KBM-7 (cell line): ENCODE measurements at regions not wholly inside any gene's neighbourhood (a gene's known extent, or its start where the extent isn't known, plus 50 kb on each side); places are given as distances from the start of the nearest gene placed in this dataset.

Experiments
- DNase-seq: peaks from one replicate; pipeline ENCODE4 v3.0.0-alpha.2; 2015
- in situ Hi-C: fragments of 300-500 bp; cut with MboI; formaldehyde crosslinking; loops from 2 replicates; pipeline ENCODE4 v1.14.3; 2020; ENCODE audit warnings: low sequenced_read_pairs, low pct_unique_long_range_greater_than_20kb, mixed read lengths

DNA sequence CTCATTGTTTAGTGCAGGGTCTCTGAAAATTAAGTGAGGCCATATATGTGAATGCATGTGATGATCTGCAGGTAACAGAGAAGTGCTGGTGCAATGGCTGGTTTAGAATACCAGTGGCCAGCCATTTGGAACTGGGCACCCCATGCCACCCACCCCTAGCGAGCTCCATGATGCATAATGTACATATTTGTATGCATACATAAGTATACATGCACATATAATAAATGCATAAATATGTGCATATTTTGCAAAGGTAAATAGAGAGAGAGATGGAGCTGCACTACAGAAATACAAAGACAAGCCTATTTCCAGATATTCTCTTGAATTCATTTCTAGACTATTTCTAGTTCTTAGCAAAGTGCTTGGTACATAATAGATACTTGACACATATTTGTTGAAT, 68.5 kb upstream of the IGSF21 start:
- in situ Hi-C loops: no loop called here
- DNase-seq: no peak

DNA sequence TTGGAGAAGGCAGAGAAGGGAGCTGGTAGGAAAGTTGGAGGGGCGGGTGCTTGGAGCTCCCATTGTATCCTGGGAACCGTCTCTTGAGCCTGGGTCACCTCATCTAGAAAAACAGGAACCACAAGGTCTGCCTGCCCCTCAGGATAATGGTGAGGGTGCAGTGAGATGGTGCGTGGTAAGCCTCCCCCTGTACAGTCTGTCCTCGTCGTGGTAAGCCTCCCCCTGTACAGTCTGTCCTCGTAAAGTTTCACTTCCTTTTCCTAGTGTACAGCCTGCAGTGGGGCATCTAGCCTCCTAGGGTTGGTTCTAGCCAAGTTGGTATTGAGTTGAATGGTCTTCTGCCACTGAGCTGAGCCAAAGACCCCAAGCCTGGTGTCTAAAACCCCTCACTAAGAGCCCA, 66.5 kb upstream of the IGSF21 start:
- in situ Hi-C loops: no loop called here
- DNase-seq: peak; percentile 45

DNA sequence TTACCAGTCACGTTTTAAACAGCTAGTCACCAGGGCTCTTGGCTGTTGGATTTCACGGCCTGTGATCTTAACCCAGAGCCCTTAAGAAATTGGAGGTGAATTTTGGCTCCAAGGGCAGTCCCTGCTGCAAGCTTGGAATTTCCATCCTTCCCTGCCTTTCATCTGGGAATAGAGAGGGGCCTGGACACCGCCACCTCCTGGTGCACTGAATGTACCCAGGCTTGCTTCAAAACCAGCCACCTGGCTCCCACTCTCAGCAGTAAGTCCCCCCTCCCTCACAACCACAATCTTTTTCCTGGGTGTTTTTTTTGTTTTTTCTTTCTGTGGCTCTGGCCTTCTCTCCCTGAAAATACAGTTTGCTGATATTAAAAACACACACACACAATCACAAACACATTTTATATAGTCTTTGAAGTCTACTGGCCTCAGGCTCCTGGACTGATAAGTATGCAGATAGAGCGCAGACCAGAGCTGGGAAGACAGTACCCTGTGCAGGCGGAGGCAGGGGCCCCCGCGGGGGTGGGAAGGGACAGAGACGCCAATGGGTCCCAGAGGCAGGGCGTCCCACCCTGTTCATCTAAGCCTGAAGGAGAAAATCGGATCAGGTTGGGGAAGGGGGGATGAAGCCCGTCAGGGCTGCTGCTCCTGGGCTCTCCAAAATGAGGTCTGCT, 65.8 kb upstream of the IGSF21 start:
- no peak for DNase-seq
- in situ Hi-C loops: no loop called here

DNA sequence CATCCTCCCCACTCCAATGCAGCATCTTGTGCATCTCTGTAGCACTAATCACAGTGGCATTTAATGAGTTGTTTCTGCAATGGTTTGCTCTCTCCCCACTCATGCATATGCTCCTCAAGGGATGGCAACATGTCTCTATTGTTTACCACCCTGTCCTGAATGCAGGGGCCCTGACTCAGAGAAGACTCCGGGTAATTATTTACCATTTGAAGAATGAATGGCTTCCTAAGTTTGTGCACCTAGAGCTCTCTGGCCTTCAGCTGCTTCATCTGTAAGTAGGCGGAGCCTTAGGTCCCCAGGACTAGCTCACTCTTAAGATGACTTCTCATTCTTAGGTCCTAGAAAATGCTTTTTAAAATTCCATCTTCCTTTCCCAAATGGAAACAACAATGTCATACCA, 63.7 kb upstream of the IGSF21 start:
- in situ Hi-C loops: no loop called here
- no peak for DNase-seq

DNA sequence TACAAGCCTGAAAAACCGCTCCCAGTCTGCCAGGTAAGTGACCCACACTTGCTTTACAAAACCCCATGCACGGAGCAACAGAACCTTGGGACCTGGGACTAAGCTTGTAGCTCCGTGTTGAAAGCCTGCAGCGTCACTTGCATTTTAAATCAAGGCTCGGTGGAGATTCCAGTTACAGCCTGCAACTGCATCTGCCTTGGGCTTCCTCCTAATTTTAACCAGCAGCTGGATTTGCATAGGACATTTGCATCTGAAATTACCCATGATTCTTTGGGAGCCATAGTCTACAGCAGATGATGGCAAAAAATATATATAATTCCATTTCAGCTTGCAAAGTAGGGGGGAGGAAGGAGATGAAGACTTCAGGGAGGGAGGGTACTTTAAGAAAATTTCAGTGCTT, 62.4 kb upstream of the IGSF21 start:
- in situ Hi-C loops: no loop called here
- no peak for DNase-seq

DNA sequence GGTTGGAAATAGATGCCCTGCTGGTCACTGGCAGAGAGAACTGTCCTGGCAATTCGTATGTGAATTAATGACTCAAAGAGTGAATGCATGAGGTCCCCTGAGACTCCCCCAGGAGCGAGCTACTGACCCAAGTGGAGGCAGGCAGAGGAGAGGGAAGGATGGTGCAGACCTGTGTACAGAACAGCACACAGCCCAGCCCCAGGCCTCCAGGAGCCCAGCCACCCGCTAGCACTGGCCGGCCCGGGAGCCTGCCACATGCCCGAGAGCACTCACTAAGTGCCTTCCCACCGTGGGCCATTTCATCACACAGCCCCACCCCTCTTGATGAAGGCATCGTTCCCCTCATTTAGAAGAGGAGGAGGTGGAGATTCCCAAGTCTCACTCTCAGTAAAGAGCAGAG, 62.0 kb upstream of the IGSF21 start:
- no peak for DNase-seq
- in situ Hi-C loops: no loop called here

DNA sequence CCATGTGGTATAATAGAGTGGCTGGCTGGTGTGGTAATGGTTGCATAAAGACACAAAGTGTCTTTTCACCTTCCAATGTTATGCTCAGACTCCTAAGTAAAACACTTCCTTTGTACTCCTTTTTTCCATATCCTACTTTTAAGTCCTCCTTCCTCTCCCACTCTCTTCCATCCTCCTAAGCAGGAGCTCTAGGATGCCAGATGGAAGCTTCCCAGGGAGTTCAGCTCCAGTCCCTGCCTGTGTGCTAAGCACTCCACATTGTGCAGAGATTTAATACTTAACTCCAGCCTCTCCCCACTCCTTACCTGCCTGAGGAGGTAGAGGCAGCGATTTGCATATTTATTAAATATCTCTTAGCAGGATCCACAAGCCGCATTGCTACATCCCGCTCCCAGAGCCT, 60.5 kb upstream of the IGSF21 start:
- in situ Hi-C loops: no loop called here
- no peak for DNase-seq

DNA sequence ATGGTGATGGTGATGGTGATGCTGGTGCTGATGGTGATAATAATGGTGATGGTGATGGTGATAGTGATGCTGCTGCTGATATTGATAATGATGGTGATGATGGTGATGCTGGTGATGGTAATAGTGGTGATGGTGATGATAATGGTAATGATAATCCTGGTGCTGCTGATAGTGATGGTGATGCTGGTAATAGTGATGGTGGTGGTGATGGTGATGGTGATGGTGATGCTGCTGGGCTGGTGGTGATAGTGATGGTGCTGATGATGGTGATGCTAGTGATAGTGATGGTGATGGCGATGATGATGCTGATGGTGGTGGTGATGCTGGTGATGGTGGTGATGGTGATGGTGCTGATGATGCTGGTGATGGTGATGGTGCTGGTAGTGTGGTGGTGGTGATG, 58.4 kb upstream of the IGSF21 start:
- no peak for DNase-seq
- in situ Hi-C loops: no loop called here

DNA sequence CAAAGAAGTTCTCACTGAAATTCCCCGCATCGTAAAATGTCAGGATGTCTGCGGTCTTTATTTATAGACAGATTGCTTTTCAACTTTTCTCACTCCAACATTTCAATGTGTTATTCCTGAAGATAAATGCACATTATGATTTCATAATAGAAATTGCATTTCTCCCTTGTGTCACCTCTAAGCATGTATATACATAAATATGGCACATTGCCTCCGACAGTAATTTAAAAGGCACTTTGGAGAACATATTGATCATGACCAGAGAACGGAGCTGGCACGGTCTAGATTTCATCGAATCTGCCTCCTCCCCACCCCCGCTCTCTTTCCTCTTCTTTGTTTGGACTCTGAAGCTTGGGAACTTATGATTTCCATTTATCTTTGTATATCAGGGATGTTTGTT, 54.9 kb upstream of the IGSF21 start:
- DNase-seq: no peak
- in situ Hi-C loops: no loop called here

DNA sequence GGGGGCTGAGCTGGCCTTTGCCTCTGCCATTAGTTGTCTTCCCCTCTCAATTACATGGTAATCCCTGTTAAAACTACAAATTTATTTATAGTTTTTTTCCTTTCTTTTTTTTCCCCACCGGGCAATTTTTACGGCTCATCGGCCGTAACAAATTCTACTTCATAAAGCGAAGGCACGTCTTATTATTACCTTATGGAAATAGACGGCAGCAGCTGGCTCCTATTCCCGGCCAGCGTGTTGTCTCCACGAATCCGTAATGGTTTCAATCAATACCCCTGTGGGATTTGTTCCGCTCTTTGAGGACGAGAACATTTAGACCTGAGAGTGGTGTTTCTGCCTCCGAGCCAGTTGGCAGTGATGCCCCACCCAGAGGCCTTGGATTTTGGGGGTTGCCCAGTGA, 52.4 kb upstream of the IGSF21 start:
- in situ Hi-C loops: no loop called here
- no peak for DNase-seq

DNA sequence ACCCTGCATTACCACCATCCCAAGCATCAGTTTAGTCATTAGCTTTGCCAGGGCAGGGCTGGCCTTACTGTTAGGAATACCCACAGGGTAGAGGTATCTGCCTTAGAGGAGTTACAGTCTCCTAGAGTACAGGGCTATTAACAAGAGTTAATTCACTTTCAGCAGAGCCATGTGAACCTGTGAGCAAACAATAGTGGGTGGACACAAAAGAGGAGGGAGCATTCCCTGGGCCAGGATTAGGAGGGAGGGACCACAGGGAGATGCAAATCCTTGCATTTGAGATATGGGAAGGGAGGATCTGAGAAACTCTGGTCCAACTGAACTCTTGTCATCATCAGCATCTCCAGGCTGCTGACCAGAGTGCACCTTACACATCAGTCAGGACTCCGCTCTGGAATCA, 51.1 kb upstream of the IGSF21 start:
- in situ Hi-C loops: no loop called here
- no peak for DNase-seq

DNA sequence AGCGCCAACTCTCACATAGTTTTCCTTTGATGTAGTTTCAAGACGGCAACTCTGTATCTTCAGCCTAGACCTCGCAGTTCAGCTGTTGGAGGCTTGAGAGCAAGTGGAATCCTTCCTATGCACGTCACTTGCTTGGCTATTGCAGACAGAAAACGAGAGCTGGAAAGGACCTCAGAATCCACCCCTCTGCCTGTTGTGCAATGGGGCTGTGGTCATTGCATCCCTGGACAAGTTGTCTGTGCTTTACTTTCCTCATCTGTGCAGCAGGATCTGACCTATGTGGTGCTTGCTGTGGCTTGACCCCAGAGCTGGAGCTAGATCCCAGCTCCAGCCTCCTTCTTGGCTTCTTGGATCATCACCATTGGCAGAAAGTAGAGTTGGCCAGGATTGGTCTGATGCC, 50.0 kb upstream of the IGSF21 start:
- in situ Hi-C loops: no loop called here
- no peak for DNase-seq
